AG04449 (cell line): ENCODE measurements at regions not wholly inside any gene's neighbourhood (a gene's known extent, or its start where the extent isn't known, plus 50 kb on each side); places are given as distances from the start of the nearest gene placed in this dataset.

Experiments
- CTCF ChIA-PET: fragments of 350-600 bp; formaldehyde crosslinking; extraction: SDS; loops from one replicate; lab custom pipeline; 2021; ENCODE audit warnings: antibody characterized with exemption; lab: Yijun Ruan, JAX
- POLR2A ChIA-PET: fragments of 400-600, 350-600 bp; formaldehyde crosslinking; extraction: SDS; loops from one replicate; lab custom pipeline; 2020; ENCODE audit warnings: antibody characterized with exemption, inconsistent platforms; lab: Yijun Ruan, JAX
- DNase-seq: peaks from one replicate; pipeline ENCODE4 v3.0.0-alpha.2; 2010; ENCODE audit warnings: low read depth, low spot score
- H3K4me3 ChIP-seq: 2 replicates; pipeline ENCODE4 v1.5.1; 2011; ENCODE audit warnings: low read depth, mild to moderate bottlenecking, control low read depth, low read length
- TF ChIP-seq, protein P1 (sequence below): IDR thresholded peaks from one replicate; pipeline ENCODE4 v1.5.1; 2011; ENCODE audit warnings: mild to moderate bottlenecking, moderate library complexity, low read length, control low read depth, inconsistent platforms; ENCODE audit not compliant: insufficient read depth; ENCODE audit errors: missing control alignments

DNA sequence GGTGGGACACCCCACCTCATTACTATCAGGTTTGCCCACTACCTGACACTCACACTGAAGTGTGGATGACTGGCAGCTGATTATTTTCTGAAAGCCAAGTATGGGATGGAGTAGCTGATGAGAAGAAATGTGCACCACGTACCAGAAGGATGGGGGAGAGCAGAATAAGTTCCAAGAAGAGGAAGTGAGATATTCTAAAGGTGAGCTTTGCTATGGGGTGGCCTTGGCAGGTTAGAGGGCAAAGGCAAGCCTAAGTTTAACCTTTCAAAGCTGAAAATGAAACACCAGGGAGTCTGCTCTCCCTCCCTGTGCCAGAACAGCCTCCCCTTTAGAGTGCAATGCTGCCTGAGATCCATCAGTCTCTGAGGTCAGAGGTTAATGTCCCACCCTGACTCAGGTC is 196.1 kb upstream of the OSR1 start:
- H3K4me3 ChIP-seq: no peak overlapping the region
- ChIA-PET CTCF (interaction anchor here (1.1 kb wide), 1 partner anchor 11 kb away, joined by 5 read pairs; no protein-coding TSS in a partner anchor), POLR2A (no interaction called here)
- no peak for DNase-seq
- TF ChIP-seq, protein P1, sequence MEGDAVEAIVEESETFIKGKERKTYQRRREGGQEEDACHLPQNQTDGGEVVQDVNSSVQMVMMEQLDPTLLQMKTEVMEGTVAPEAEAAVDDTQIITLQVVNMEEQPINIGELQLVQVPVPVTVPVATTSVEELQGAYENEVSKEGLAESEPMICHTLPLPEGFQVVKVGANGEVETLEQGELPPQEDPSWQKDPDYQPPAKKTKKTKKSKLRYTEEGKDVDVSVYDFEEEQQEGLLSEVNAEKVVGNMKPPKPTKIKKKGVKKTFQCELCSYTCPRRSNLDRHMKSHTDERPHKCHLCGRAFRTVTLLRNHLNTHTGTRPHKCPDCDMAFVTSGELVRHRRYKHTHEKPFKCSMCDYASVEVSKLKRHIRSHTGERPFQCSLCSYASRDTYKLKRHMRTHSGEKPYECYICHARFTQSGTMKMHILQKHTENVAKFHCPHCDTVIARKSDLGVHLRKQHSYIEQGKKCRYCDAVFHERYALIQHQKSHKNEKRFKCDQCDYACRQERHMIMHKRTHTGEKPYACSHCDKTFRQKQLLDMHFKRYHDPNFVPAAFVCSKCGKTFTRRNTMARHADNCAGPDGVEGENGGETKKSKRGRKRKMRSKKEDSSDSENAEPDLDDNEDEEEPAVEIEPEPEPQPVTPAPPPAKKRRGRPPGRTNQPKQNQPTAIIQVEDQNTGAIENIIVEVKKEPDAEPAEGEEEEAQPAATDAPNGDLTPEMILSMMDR: no peak

DNA sequence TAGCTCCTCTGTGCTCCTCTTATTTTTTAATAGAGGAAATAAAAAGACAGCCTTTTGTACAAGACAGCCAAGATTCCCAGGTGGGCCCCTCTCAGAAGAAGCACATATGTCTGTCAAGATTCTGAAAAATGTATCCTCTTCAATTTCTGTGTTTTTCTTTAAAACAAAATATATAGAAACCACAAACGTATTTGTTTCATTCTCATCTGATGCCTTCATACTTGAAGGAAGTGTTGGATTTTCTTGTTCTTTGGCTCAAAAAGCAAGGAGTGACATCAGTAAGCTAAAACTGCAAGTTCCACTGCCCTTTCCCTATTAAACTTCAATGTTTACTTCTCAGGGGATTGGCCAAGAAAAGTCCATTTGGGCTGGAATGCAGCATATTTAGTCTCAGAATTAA is 193.8 kb upstream of the OSR1 start:
- DNase-seq: no peak
- TF ChIP-seq, protein P1: no peak
- ChIA-PET CTCF (interaction anchor here (1.1 kb wide), 1 partner anchor 10 kb away, joined by 5 read pairs; no protein-coding TSS in a partner anchor), POLR2A (no interaction called here)
- no peak overlapping the region for H3K4me3 ChIP-seq

DNA sequence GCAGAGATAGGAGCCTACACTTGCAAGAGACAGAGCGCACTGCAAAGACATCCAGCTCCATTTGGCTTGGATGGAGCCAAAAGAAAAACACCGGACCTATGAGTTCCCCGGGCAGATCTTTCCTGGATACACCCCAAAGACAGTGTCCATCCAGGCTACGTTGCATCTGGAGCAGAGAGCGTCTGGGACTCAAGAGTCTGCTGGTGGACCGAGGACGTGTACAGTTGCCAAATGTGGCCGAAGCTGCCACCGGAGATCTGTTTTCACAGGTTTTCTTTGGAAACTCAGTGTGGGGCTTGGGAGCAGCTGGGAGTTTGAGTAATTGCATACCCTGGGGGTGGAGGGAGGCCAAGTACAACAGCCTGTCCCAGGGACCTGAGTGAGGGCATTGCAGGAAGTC is 192.3 kb upstream of the OSR1 start:
- TF ChIP-seq, protein P1: no peak
- CTCF ChIA-PET: no interaction called here
- H3K4me3 ChIP-seq: no peak overlapping the region
- POLR2A ChIA-PET: no interaction called here
- no peak for DNase-seq

DNA sequence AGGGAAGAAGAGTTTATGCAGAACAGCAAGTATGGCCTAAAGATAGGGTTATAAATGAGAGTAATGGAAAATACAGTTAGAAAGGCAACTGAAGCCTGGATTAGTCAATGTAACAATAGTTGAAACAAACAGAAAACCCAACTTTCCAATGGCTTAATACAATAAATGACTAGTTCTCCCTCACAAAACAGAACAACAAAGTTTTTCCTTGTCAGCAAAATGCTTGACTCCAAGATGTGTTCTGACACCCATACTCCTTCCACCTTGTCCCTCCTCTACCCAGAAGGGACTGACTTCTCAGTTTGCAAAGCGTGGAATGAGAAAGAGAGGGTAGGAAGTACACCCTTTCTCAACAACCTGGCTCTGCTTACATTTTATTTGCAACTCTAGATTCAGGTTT is 191.4 kb upstream of the OSR1 start:
- POLR2A ChIA-PET: no interaction called here

DNA sequence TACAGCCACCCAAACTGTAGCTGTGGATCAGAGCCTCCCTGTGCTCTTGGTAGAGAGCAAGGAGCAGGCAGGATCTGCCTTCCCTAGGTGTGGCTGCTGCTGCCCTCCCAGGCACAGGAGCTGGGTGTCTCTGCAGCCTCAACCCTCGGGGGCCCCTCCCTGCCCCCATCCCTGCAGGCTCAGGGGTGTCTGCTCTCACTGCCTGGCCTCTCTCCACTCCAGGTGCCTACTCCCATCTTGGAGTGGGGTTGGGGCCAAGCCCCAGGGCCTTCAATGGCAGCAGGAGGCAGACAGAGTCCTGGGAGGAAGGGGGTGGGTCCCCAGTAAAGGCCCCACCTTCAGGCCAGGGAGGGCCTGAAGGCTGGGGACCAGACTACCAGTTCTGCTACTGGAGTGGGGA is 189.7 kb upstream of the OSR1 start:
- DNase-seq: no peak
- ChIA-PET POLR2A (no interaction called here), CTCF (no interaction called here)
- H3K4me3 ChIP-seq: no peak overlapping the region
- TF ChIP-seq, protein P1: no peak

More for the DNA sequence above, 191.4 kb upstream of the OSR1 start:
- DNase-seq: no peak
- CTCF ChIA-PET: no interaction called here
- TF ChIP-seq, protein P1: no peak
- H3K4me3 ChIP-seq: no peak overlapping the region

DNA sequence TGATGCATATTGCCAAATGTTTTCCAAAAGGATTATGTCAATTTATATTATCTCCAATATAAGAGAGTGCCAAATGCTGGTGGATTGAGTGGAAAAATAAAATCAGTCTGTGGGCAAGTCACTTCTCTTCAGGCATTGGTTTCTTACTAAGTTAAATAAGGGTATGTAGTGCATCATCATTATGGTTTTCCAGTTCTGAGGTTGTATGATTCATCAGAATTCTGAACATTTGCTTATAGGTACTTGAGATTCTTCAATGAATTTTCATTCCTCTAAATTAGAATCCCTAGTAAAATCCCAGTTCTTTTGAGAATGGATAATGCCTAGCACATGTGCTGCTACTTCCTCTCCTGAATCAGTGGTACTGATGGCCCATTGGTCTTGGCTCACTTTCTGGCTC is 188.9 kb upstream of the OSR1 start:
- CTCF ChIA-PET: no interaction called here
- TF ChIP-seq, protein P1: no peak
- DNase-seq: no peak
- POLR2A ChIA-PET: no interaction called here
- H3K4me3 ChIP-seq: no peak overlapping the region
